Loucy (cell line): ENCODE measurements at regions not wholly inside any gene's neighbourhood (a gene's known extent, or its start where the extent isn't known, plus 50 kb on each side); places are given as distances from the start of the nearest gene placed in this dataset.
"Not testable (repeated sequence)": the region's sequence is repeated elsewhere in the genome, so short reads cannot be mapped to it uniquely, and the experiment has no call there.

Experiments used
- H2AFZ ChIP-seq: fragments of 200-600 bp; sonication (generic); 2 replicates; pipeline ENCODE4 v1.6.0; 2016; ENCODE audit warnings: antibody characterized with exemption, mild to moderate bottlenecking, low read length, moderate library complexity
- H3F3A ChIP-seq: fragments of 200-600 bp; 2 replicates; pipeline ENCODE4 v1.6.0; 2016; ENCODE audit warnings: antibody characterized with exemption, low read depth, mild to moderate bottlenecking
- H3K27me3 ChIP-seq: fragments of 200-600 bp; sonication (generic); 2 replicates; pipeline ENCODE4 v1.6.1; 2014; ENCODE audit warnings: low read length, mild to moderate bottlenecking; ENCODE audit not compliant: insufficient read depth, poor library complexity, severe bottlenecking
- H3K36me3 ChIP-seq: fragments of 200-600 bp; sonication (generic); 2 replicates; pipeline ENCODE4 v1.6.1; 2016; ENCODE audit warnings: low read length; ENCODE audit not compliant: insufficient read depth
- H3K4me1 ChIP-seq: fragments of 200-600 bp; sonication (generic); 2 replicates; pipeline ENCODE4 v1.5.1; 2014; ENCODE audit warnings: low read length, mild to moderate bottlenecking; ENCODE audit not compliant: insufficient read depth, poor library complexity, severe bottlenecking
- H3K4me2 ChIP-seq: fragments of 200-600 bp; sonication (generic); 2 replicates; pipeline ENCODE4 v1.6.0; 2014; ENCODE audit warnings: antibody characterized with exemption, low read length, low read depth, mild to moderate bottlenecking; ENCODE audit not compliant: poor library complexity, severe bottlenecking
- H3K4me3 ChIP-seq: fragments of 200-600 bp; sonication (generic); 2 replicates; pipeline ENCODE4 v1.5.1; 2014; ENCODE audit warnings: low read length, mild to moderate bottlenecking, mixed read lengths; ENCODE audit not compliant: poor library complexity, severe bottlenecking
- H3K79me2 ChIP-seq: fragments of 200-600 bp; sonication (generic); 2 replicates; pipeline ENCODE4 v1.6.1; 2014; ENCODE audit warnings: low read length; ENCODE audit not compliant: insufficient read depth
- H3K9ac ChIP-seq: fragments of 200-600 bp; sonication (generic); 2 replicates; pipeline ENCODE4 v1.6.0; 2014; ENCODE audit warnings: mild to moderate bottlenecking, low read depth, low read length, moderate library complexity; ENCODE audit not compliant: poor library complexity, severe bottlenecking
- H3K9me2 ChIP-seq: fragments of 200-600 bp; sonication (generic); replicated peaks from 2 replicates; pipeline ENCODE4 v1.6.1; 2016; ENCODE audit warnings: low read depth, low read length, mixed read lengths
- H3K9me3 ChIP-seq: fragments of 200-600 bp; sonication (generic); 2 replicates; pipeline ENCODE4 v1.6.1; 2014; ENCODE audit warnings: mild to moderate bottlenecking, antibody characterized with exemption, low read length, low read depth; ENCODE audit not compliant: insufficient read depth
- H4K20me1 ChIP-seq: fragments of 200-600 bp; sonication (generic); 2 replicates; pipeline ENCODE4 v1.6.0; 2014; ENCODE audit warnings: antibody characterized with exemption, low read length, mild to moderate bottlenecking; ENCODE audit not compliant: insufficient read depth, poor library complexity, severe bottlenecking
- CTCF ChIP-seq: fragments of 200-600 bp; sonication (generic); conservative IDR thresholded peaks from 2 replicates; pipeline ENCODE4 v1.5.1; 2014; ENCODE audit warnings: mild to moderate bottlenecking, antibody characterized with exemption, low read length
- EZH2phosphoT487 ChIP-seq: fragments of 200-600 bp; IDR thresholded peaks from 2 replicates; pipeline ENCODE4 v1.6.1; 2018; ENCODE audit warnings: antibody characterized with exemption, mild to moderate bottlenecking, moderate library complexity, borderline replicate concordance

GRCh38 chr5:77896338-77896737, 120.2 kb upstream of the TBCA start:
- no peaks in the 10 kb centered on the region for H3K4me1 ChIP-seq
- H3K9me3 ChIP-seq = no peaks in the 10 kb centered on the region
- no peaks in the 10 kb centered on the region for H3K36me3 ChIP-seq
- H2AFZ ChIP-seq = no peak overlapping the region
- no peak overlapping the region for H3K9ac ChIP-seq
- H3K79me2 ChIP-seq = no peaks in the 10 kb centered on the region
- no peaks in the 10 kb centered on the region for H3F3A ChIP-seq
- no peaks in the 10 kb centered on the region for H4K20me1 ChIP-seq
- H3K9me2 ChIP-seq = no peaks in the 10 kb centered on the region
- H3K4me2 ChIP-seq = no peak overlapping the region
- H3K27me3 ChIP-seq = no peaks in the 10 kb centered on the region
- no peak overlapping the region for H3K4me3 ChIP-seq
- TF ChIP-seq EZH2phosphoT487 (no peak), CTCF (no peak)

GRCh38 chr5:77894103-77894502, 118.0 kb upstream of the TBCA start:
- H3K4me3 ChIP-seq, H3K4me2 ChIP-seq, H3K36me3 ChIP-seq, H4K20me1 ChIP-seq, H3K9ac ChIP-seq, H3K27me3 ChIP-seq, H3K9me3 ChIP-seq, H3K4me1 ChIP-seq, H3K79me2 ChIP-seq, H3F3A ChIP-seq, H3K9me2 ChIP-seq, H2AFZ ChIP-seq: not testable (repeated sequence)

GRCh38 chr5:77893225-77893860, 117.2 kb upstream of the TBCA start:
- Histone ChIP-seq H4K20me1 (no peaks in the 10 kb centered on the region), H3F3A (no peaks in the 10 kb centered on the region), H3K4me2 (no peak overlapping the region), H3K79me2 (no peaks in the 10 kb centered on the region), H3K9me3 (no peaks in the 10 kb centered on the region), H3K36me3 (no peaks in the 10 kb centered on the region), H3K9ac (no peak overlapping the region), H3K4me3 (no peak overlapping the region), H3K9me2 (no peaks in the 10 kb centered on the region), H2AFZ (no peak overlapping the region), H3K4me1 (no peaks in the 10 kb centered on the region), H3K27me3 (no peaks in the 10 kb centered on the region)
- TF ChIP-seq EZH2phosphoT487 = no peak
- no peak for TF ChIP-seq CTCF
